WERI-Rb-1 (cell line): ENCODE measurements at regions not wholly inside any gene's neighbourhood (a gene's known extent, or its start where the extent isn't known, plus 50 kb on each side); places are given as distances from the start of the nearest gene placed in this dataset.

Experiments used
- DNase-seq: peaks from one replicate; pipeline ENCODE4 v3.0.0-alpha.2; 2020
- H3K27ac ChIP-seq: fragments of 250-450 bp; sonication (Bioruptor Pico); 2 replicates; pipeline ENCODE4 v1.5.1; 2020; ENCODE audit warnings: mild to moderate bottlenecking, moderate library complexity
- H3K27me3 ChIP-seq: fragments of 250-450 bp; sonication (Bioruptor Pico); 2 replicates; pipeline ENCODE4 v1.5.1; 2021; ENCODE audit warnings: mild to moderate bottlenecking, low read depth, moderate library complexity; ENCODE audit not compliant: insufficient read depth, severe bottlenecking
- H3K36me3 ChIP-seq: fragments of 250-450 bp; sonication (Bioruptor Pico); 2 replicates; pipeline ENCODE4 v1.5.1; 2020; ENCODE audit warnings: mild to moderate bottlenecking, moderate library complexity
- H3K4me3 ChIP-seq: 2 replicates; pipeline ENCODE4 v1.5.1; 2011; ENCODE audit warnings: low read depth, mild to moderate bottlenecking, control low read depth, low read length
- H3K9me3 ChIP-seq: fragments of 250-450 bp; sonication (Bioruptor Pico); 2 replicates; pipeline ENCODE4 v1.5.1; 2021; ENCODE audit warnings: mild to moderate bottlenecking, moderate library complexity; ENCODE audit not compliant: severe bottlenecking
- CTCF ChIP-seq: IDR thresholded peaks from 2 replicates; pipeline ENCODE4 v1.5.1; 2011; ENCODE audit warnings: low read depth, mild to moderate bottlenecking, control low read depth, inconsistent platforms, low read length

- no peak overlapping the region for H3K27ac ChIP-seq
- no peak overlapping the region for H3K4me3 ChIP-seq
- no peaks in the 10 kb centered on the region for H3K27me3 ChIP-seq
- H3K36me3 ChIP-seq, result no peaks in the 10 kb centered on the region
- H3K9me3 ChIP-seq, result no peaks in the 10 kb centered on the region
- no peak for TF ChIP-seq CTCF
- no peak for DNase-seq
These were observed 361.7 kb upstream of the FTMT start for GRCh38 chr5:121489972-121490371.

GRCh38 chr5:121497176-121497575 is 354.5 kb upstream of the FTMT start:
- no peaks in the 10 kb centered on the region for H3K36me3 ChIP-seq
- H3K4me3 ChIP-seq, result no peak overlapping the region
- H3K9me3 ChIP-seq, result no peaks in the 10 kb centered on the region
- H3K27me3 ChIP-seq, result no peaks in the 10 kb centered on the region
- no peak for DNase-seq
- H3K27ac ChIP-seq, result no peak overlapping the region
- no peak for TF ChIP-seq CTCF

GRCh38 chr5:121500310-121500709 is 351.4 kb upstream of the FTMT start:
- Histone ChIP-seq H3K27ac (no peak overlapping the region), H3K27me3 (no peaks in the 10 kb centered on the region), H3K36me3 (no peaks in the 10 kb centered on the region), H3K4me3 (no peak overlapping the region), H3K9me3 (no peaks in the 10 kb centered on the region)
- no peak for TF ChIP-seq CTCF
- DNase-seq, result no peak

- no peak overlapping the region for H3K27ac ChIP-seq
- peak; percentile 54 for DNase-seq
- no peak overlapping the region for H3K4me3 ChIP-seq
- no peak for TF ChIP-seq CTCF
- no peaks in the 10 kb centered on the region for H3K36me3 ChIP-seq
- no peaks in the 10 kb centered on the region for H3K27me3 ChIP-seq
- H3K9me3 ChIP-seq, result no peaks in the 10 kb centered on the region
These were observed 348.4 kb upstream of the FTMT start for GRCh38 chr5:121503111-121503840.

- no peak for TF ChIP-seq CTCF
- no peaks in the 10 kb centered on the region for H3K27me3 ChIP-seq
- no peak overlapping the region for H3K27ac ChIP-seq
- H3K4me3 ChIP-seq, result no peak overlapping the region
- no peak for DNase-seq
- no peaks in the 10 kb centered on the region for H3K36me3 ChIP-seq
- no peaks in the 10 kb centered on the region for H3K9me3 ChIP-seq
These were observed 334.7 kb upstream of the FTMT start for GRCh38 chr5:121516997-121517396.

GRCh38 chr5:121525706-121526105 is 326.0 kb upstream of the FTMT start:
- H3K4me3 ChIP-seq, result no peak overlapping the region
- H3K9me3 ChIP-seq, result no peaks in the 10 kb centered on the region
- TF ChIP-seq CTCF, result no peak
- no peak for DNase-seq
- no peaks in the 10 kb centered on the region for H3K36me3 ChIP-seq
- no peak overlapping the region for H3K27ac ChIP-seq
- H3K27me3 ChIP-seq, result no peaks in the 10 kb centered on the region
